Astrocyte (in vitro differentiated cells and primary cell): ENCODE measurements at regions not wholly inside any gene's neighbourhood (a gene's known extent, or its start where the extent isn't known, plus 50 kb on each side); places are given as distances from the start of the nearest gene placed in this dataset.

ENCODE experiments used
- DNase-seq: peaks from one replicate; pipeline ENCODE4 v3.0.0-alpha.2; 2010; ENCODE audit warnings: low read depth
- FAIRE-seq: peaks from 2 replicates; lab custom pipeline; 2011; peaks lifted over from hg19 to GRCh38; lab: Jason Lieb, UNC
- H2AFZ ChIP-seq: 2 replicates; pipeline ENCODE4 v1.6.0; 2012; ENCODE audit warnings: low read depth, low read length, inconsistent platforms
- H3K27ac ChIP-seq: 2 replicates; pipeline ENCODE4 v1.5.1; 2011; ENCODE audit warnings: low read depth, low read length, inconsistent platforms
- H3K27me3 ChIP-seq: 2 replicates; pipeline ENCODE4 v1.6.0; 2011; ENCODE audit warnings: low read length, inconsistent platforms; ENCODE audit not compliant: insufficient read depth
- H3K36me3 ChIP-seq: 2 replicates; pipeline ENCODE4 v1.5.1; 2011; ENCODE audit warnings: low read length, inconsistent platforms; ENCODE audit not compliant: insufficient read depth
- H3K4me1 ChIP-seq: 2 replicates; pipeline ENCODE4 v1.5.1; 2011; ENCODE audit warnings: low read length, inconsistent platforms; ENCODE audit not compliant: insufficient read depth
- H3K4me2 ChIP-seq: 2 replicates; pipeline ENCODE4 v1.6.0; 2012; ENCODE audit warnings: low read length, inconsistent platforms
- H3K4me3 ChIP-seq: 2 replicates; pipeline ENCODE4 v1.5.1; 2011; ENCODE audit warnings: low read depth, mild to moderate bottlenecking, low read length, inconsistent platforms; ENCODE audit not compliant: insufficient read depth
- H3K79me2 ChIP-seq: 2 replicates; pipeline ENCODE4 v1.6.0; 2012; ENCODE audit warnings: mild to moderate bottlenecking, low read length, inconsistent platforms; ENCODE audit not compliant: insufficient read depth
- H3K9ac ChIP-seq: 2 replicates; pipeline ENCODE4 v1.6.0; 2012; ENCODE audit warnings: mild to moderate bottlenecking, low read length, inconsistent platforms
- H3K9me3 ChIP-seq: 2 replicates; pipeline ENCODE4 v1.5.1; 2012; ENCODE audit warnings: low read depth, mild to moderate bottlenecking, low read length, inconsistent platforms; ENCODE audit not compliant: insufficient read depth
- H4K20me1 ChIP-seq: 2 replicates; pipeline ENCODE4 v1.6.0; 2012; ENCODE audit warnings: low read length, inconsistent platforms; ENCODE audit not compliant: insufficient read depth
- H3K27ac Mint-ChIP-seq: one replicate; pipeline ENCODE4 v1.8.0; 2021; ENCODE audit warnings: mild to moderate bottlenecking, mixed read lengths; ENCODE audit not compliant: unreplicated experiment
- H3K27me3 Mint-ChIP-seq: one replicate; pipeline ENCODE4 v1.8.0; 2021; ENCODE audit warnings: low read depth, mixed read lengths; ENCODE audit not compliant: unreplicated experiment
- H3K36me3 Mint-ChIP-seq: one replicate; pipeline ENCODE4 v1.8.0; 2021; ENCODE audit warnings: low read depth, mixed read lengths; ENCODE audit not compliant: unreplicated experiment
- H3K4me1 Mint-ChIP-seq: one replicate; pipeline ENCODE4 v1.8.0; 2021; ENCODE audit warnings: low read depth, mixed read lengths; ENCODE audit not compliant: unreplicated experiment
- H3K4me3 Mint-ChIP-seq: one replicate; pipeline ENCODE4 v1.8.0; 2021; ENCODE audit warnings: mild to moderate bottlenecking, moderate library complexity, mixed read lengths; ENCODE audit not compliant: unreplicated experiment
- H3K9me3 Mint-ChIP-seq: one replicate; pipeline ENCODE4 v1.8.0; 2021; ENCODE audit warnings: mild to moderate bottlenecking, mixed read lengths; ENCODE audit not compliant: unreplicated experiment
- EZH2 ChIP-seq: IDR thresholded peaks from 2 replicates; pipeline ENCODE4 v1.6.1; 2012; ENCODE audit warnings: mild to moderate bottlenecking, low read length, inconsistent platforms; ENCODE audit not compliant: insufficient read depth
- TF ChIP-seq, protein P1 (sequence below): IDR thresholded peaks from 2 replicates; pipeline ENCODE4 v1.5.1; 2011; ENCODE audit warnings: low read depth, mild to moderate bottlenecking, inconsistent platforms, low read length, moderate library complexity; ENCODE audit not compliant: insufficient read depth

DNA sequence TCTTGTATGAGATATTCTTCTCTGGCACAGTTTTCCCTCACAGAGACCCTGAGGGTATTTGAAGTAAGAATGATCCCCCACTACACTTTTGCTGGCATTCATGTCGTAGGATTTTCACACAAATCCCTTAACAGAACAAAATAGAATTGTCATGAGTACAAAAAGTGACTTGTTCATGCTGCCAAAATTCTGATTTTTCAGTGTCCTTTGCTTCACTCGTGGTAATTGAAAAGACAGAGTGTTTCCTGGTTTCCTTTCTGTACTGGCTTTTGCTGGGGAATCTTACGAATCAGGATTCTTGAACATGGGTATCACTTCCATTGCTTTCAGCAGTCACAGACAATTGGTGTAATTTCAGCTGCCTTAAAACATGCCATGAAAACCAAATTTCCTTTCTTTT, 756.3 kb downstream of the REEP3 start:
- no peaks in the 10 kb centered on the region for H3K4me1 Mint-ChIP-seq

DNA sequence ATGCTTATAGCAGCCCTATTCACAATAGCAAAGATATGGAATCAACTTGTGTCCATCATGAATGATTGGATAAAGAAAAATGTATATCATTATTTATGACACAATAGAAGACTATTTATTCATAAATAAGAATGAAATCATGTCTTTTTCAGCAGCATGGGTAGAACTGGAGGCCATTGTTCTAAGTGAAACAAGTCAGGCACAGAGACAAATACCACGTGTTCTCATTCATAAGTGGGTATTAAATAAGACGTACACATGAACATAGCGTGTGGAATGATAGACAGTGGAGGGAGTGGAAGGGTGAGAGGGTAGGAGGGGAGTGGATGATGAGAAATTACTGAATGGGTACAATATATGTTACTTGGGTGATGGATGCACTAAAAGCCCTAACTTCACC, 762.4 kb downstream of the REEP3 start:
- no peak for TF ChIP-seq EZH2
- TF ChIP-seq, protein P1, sequence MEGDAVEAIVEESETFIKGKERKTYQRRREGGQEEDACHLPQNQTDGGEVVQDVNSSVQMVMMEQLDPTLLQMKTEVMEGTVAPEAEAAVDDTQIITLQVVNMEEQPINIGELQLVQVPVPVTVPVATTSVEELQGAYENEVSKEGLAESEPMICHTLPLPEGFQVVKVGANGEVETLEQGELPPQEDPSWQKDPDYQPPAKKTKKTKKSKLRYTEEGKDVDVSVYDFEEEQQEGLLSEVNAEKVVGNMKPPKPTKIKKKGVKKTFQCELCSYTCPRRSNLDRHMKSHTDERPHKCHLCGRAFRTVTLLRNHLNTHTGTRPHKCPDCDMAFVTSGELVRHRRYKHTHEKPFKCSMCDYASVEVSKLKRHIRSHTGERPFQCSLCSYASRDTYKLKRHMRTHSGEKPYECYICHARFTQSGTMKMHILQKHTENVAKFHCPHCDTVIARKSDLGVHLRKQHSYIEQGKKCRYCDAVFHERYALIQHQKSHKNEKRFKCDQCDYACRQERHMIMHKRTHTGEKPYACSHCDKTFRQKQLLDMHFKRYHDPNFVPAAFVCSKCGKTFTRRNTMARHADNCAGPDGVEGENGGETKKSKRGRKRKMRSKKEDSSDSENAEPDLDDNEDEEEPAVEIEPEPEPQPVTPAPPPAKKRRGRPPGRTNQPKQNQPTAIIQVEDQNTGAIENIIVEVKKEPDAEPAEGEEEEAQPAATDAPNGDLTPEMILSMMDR: no peak
- peaks cover 3% of the 10 kb centered on the region for H3K27me3 Mint-ChIP-seq

More for the DNA sequence above, 756.3 kb downstream of the REEP3 start:
- no peak overlapping the region for H2AFZ ChIP-seq
- DNase-seq (no peak), FAIRE-seq (no peak)
- no peak overlapping the region for H3K9ac ChIP-seq
- no peaks in the 10 kb centered on the region for H3K27me3 ChIP-seq
- no peak overlapping the region for H3K27ac ChIP-seq
- H3K9me3 ChIP-seq: no peaks in the 10 kb centered on the region
- no peak overlapping the region for H3K4me2 ChIP-seq
- H3K36me3 Mint-ChIP-seq: no peaks in the 10 kb centered on the region
- no peak overlapping the region for H3K27ac Mint-ChIP-seq
- no peaks in the 10 kb centered on the region for H3K79me2 ChIP-seq
- H3K27me3 Mint-ChIP-seq: no peaks in the 10 kb centered on the region
- H3K4me1 ChIP-seq: no peaks in the 10 kb centered on the region
- no peak overlapping the region for H3K4me3 ChIP-seq
- H3K4me3 Mint-ChIP-seq: no peak overlapping the region
- TF ChIP-seq EZH2: no peak
- TF ChIP-seq, protein P1: no peak
- no peaks in the 10 kb centered on the region for H3K9me3 Mint-ChIP-seq
- H4K20me1 ChIP-seq: no peaks in the 10 kb centered on the region
- no peaks in the 10 kb centered on the region for H3K36me3 ChIP-seq

DNA sequence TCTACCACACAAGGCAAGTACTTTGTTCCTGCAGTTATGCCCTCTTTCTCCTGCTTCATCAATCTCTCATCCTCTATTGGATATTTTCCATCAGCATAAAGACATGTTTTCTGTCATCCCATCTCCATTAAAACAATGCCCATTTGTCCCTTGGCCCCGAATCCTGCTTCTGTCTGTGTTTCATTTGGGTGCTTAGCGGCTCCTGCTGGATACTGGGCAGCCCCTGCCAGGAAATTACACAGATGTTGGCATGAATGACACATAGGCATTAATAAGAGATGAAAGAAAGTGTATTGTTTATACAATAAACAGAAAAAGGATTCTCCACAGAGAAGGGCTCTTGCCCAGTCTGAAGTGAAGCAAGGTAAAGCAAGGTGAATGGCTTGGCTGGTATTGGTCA, 765.3 kb downstream of the REEP3 start:
- Histone ChIP-seq H4K20me1 (no peaks in the 10 kb centered on the region), H3K27ac (no peak overlapping the region), H2AFZ (no peak overlapping the region), H3K4me3 (no peak overlapping the region), H3K9me3 (no peaks in the 10 kb centered on the region), H3K36me3 (no peaks in the 10 kb centered on the region), H3K4me1 (no peaks in the 10 kb centered on the region), H3K79me2 (no peaks in the 10 kb centered on the region), H3K9ac (no peak overlapping the region), H3K27me3 (no peaks in the 10 kb centered on the region), H3K4me2 (no peak overlapping the region)
- FAIRE-seq: no peak
- H3K4me1 Mint-ChIP-seq: no peaks in the 10 kb centered on the region
- H3K27ac Mint-ChIP-seq: no peak overlapping the region
- no peak overlapping the region for H3K4me3 Mint-ChIP-seq
- TF ChIP-seq, protein P1: no peak
- TF ChIP-seq EZH2: no peak
- H3K36me3 Mint-ChIP-seq: no peaks in the 10 kb centered on the region
- no peak for DNase-seq
- H3K9me3 Mint-ChIP-seq: no peaks in the 10 kb centered on the region
- peaks cover 3% of the 10 kb centered on the region for H3K27me3 Mint-ChIP-seq

More for the DNA sequence above, 762.4 kb downstream of the REEP3 start:
- H3K4me1 ChIP-seq: no peaks in the 10 kb centered on the region
- H3K27me3 ChIP-seq: no peaks in the 10 kb centered on the region
- H3K36me3 ChIP-seq: no peaks in the 10 kb centered on the region
- no peaks in the 10 kb centered on the region for H3K79me2 ChIP-seq
- no peak overlapping the region for H3K27ac ChIP-seq
- no peaks in the 10 kb centered on the region for H3K9me3 ChIP-seq
- H3K4me3 Mint-ChIP-seq: no peak overlapping the region
- no peak overlapping the region for H3K27ac Mint-ChIP-seq
- H3K4me1 Mint-ChIP-seq: no peaks in the 10 kb centered on the region
- FAIRE-seq (no peak), DNase-seq (no peak)
- no peak overlapping the region for H3K4me2 ChIP-seq
- no peaks in the 10 kb centered on the region for H3K36me3 Mint-ChIP-seq
- no peaks in the 10 kb centered on the region for H3K9me3 Mint-ChIP-seq
- no peak overlapping the region for H3K9ac ChIP-seq
- H4K20me1 ChIP-seq: no peaks in the 10 kb centered on the region
- no peak overlapping the region for H3K4me3 ChIP-seq
- no peak overlapping the region for H2AFZ ChIP-seq
